GM21737 (cell line): ENCODE measurements at regions not wholly inside any gene's neighbourhood (a gene's known extent, or its start where the extent isn't known, plus 50 kb on each side); places are given as distances from the start of the nearest gene placed in this dataset.

Experiments used
- ATAC-seq: cut with Tn5 transposase; IDR thresholded peaks from one replicate; pipeline ENCODE4 v1.9.1; 2021; ENCODE audit warnings: mild to moderate bottlenecking, moderate library complexity; ENCODE audit not compliant: unreplicated experiment

GRCh38 chr5:166050531-166050930 is 2240.9 kb upstream of the WWC1 start:
- no peak for ATAC-seq

- ATAC-seq, result no peak
Measured at GRCh38 chr5:166058660-166059059, 2232.8 kb upstream of the WWC1 start.

GRCh38 chr5:166062094-166062493 is 2229.4 kb upstream of the WWC1 start:
- no peak for ATAC-seq

GRCh38 chr5:166062719-166063118 is 2228.7 kb upstream of the WWC1 start:
- ATAC-seq, result no peak

- no peak for ATAC-seq
Measured at GRCh38 chr5:166063261-166063660, 2228.2 kb upstream of the WWC1 start.

GRCh38 chr5:166068547-166069335 is 2222.7 kb upstream of the WWC1 start:
- no peak for ATAC-seq

- ATAC-seq, result no peak
Measured at GRCh38 chr5:166073901-166074581, 2217.4 kb upstream of the WWC1 start.

GRCh38 chr5:166074582-166075481 is 2216.6 kb upstream of the WWC1 start:
- no peak for ATAC-seq

- ATAC-seq, result no peak
Measured at GRCh38 chr5:166083183-166083959, 2208.1 kb upstream of the WWC1 start.

GRCh38 chr5:166086568-166086967 is 2204.9 kb upstream of the WWC1 start:
- no peak for ATAC-seq

- ATAC-seq, result no peak
Measured at GRCh38 chr5:166088389-166089039, 2202.9 kb upstream of the WWC1 start.

- no peak for ATAC-seq
Measured at GRCh38 chr5:166091931-166092330, 2199.5 kb upstream of the WWC1 start.

GRCh38 chr5:166093312-166093711 is 2198.1 kb upstream of the WWC1 start:
- ATAC-seq, result no peak

GRCh38 chr5:166102947-166103346 is 2188.5 kb upstream of the WWC1 start:
- no peak for ATAC-seq

GRCh38 chr5:166111021-166111420 is 2180.4 kb upstream of the WWC1 start:
- no peak for ATAC-seq

GRCh38 chr5:166117072-166118066 is 2174.1 kb upstream of the WWC1 start:
- no peak for ATAC-seq

GRCh38 chr5:166119506-166119905 is 2171.9 kb upstream of the WWC1 start:
- no peak for ATAC-seq

- ATAC-seq, result no peak
Measured at GRCh38 chr5:166123717-166124116, 2167.7 kb upstream of the WWC1 start.
